Erythroblast (primary cell): ENCODE measurements at regions not wholly inside any gene's neighbourhood (a gene's known extent, or its start where the extent isn't known, plus 50 kb on each side); places are given as distances from the start of the nearest gene placed in this dataset.

ENCODE experiments used
- GATA1 ChIP-seq: IDR thresholded peaks from 2 replicates; pipeline ENCODE4 v1.6.1; 2011; ENCODE audit warnings: low read depth, mild to moderate bottlenecking, control low read depth, low read length, moderate library complexity
- POLR2A ChIP-seq: IDR thresholded peaks from 2 replicates; pipeline ENCODE4 v1.6.1; 2011; ENCODE audit warnings: mild to moderate bottlenecking, low read length

DNA sequence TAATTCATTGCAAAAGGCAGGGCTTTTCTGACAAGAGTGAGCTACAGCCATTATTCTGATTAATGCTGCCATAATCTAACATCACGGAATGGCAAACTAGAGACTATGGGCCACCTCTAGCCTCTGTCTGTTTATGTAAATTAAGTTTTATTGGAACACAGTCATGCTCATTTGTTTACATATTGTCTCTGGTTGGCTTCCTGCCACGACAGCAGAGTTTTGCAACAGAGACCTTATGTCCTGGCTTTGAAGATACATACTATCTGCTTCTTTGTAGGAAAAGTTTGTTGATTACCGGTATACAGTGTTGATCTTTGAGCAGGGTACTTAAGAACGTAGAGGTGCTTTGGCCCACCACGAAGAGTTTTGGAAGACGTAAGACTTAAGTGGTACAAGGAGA, 715.9 kb upstream of the RBFOX1 start:
- TF ChIP-seq POLR2A (no peak), GATA1 (no peak)
